NCI-H69 (cell line): ENCODE measurements at regions not wholly inside any gene's neighbourhood (a gene's known extent, or its start where the extent isn't known, plus 50 kb on each side); places are given as distances from the start of the nearest gene placed in this dataset.
"Not testable (repeated sequence)": the region's sequence is repeated elsewhere in the genome, so short reads cannot be mapped to it uniquely, and the experiment has no call there.

Experiments
- DNase-seq: peaks from one replicate; lab custom pipeline; 2025; lab: John Stamatoyannopoulos, UW

DNA sequence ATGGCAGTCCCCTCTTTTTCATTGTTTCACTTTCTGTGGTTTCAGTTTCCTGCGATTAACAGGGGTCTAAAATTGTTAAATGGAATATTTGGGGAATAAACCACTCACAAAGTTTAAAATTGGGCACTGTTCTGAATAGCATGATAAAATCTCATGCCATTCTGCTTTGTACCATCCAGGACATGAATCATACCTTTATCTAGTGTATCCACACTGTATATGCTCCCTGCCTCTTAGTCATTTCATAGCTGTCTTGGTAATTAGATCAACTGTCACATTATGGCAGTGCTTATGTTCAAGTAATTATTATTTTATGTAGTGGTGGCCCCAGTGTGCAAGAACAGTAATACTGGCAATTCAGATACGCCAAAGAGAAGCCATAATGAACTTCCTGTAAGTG, 734.5 kb downstream of the ZPLD1 start:
- DNase-seq = peak; percentile 4

DNA sequence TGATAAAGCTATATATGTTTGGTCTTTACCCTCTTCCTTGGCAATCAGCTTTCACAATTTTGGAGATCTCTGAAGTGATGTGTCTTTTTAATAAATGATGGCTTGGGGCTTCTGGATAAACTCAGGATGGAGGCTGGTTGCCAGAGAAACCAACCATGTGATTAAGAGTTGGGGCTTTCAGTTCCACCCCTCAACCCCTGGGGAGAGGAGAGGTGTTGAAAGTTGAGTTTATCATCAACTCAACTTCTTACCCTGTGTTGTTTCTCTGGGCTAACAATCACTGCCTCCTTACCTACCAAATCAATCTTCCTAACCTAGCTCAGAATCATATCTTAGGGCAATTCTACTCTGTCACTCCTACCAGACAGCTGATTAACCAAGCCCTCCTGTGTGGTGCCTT, 735.8 kb downstream of the ZPLD1 start:
- DNase-seq = no peak

DNA sequence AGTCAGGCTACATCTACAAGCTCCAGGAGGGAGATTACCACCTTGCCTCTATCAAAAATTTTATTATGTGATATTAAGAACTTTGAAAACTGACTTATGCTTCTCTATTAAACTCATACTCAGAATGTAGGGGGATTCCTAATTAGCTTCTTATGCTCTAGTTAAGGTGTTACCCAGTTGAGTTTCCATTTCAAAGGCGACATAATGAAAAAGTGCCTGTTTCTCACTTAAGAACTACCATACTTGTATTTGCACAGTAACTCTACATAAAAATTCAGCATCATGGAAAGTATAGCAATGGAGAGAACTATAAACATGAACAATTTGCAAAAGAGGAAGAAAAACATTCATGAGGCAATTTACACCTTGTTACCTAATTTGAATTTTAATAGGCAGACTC, 739.1 kb downstream of the ZPLD1 start:
- no peak for DNase-seq

DNA sequence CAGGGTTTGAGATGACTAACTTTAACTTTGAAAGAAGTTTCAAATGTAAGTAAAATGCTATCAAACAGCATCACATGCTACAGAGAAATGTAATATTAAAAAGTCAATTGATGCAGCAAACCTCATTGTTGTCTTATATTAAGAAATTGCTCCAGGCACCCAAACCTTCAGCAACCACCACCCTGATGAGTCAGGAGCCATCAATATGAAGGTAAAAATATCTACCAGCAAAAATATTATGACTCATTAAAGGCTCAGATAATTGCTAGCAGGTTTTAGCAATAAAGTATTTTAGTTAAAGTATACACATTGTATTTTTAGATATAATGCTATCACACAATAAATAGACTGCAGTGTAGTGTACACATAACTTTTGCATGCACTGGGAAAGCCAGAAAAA, 746.3 kb downstream of the ZPLD1 start:
- DNase-seq = no peak

DNA sequence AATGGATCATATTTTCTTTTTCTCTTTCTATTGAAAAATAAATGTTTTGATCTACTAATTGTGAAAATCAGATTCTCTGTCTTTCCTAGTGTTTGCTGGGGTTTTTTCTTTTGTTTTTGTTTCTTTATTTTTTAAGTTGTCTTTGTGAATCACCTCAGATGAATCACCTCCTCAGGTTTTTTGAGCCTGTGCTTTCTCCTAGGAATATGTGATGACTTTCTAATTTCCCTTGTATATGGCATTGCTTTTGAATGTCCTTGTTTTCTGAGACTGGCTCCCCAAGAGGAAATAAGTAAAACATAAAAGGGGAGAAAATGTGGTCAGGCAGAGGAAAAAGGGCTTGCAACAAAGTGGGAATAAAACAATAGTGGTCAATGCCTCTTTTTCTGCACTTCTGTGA, 750.0 kb downstream of the ZPLD1 start:
- DNase-seq = no peak

DNA sequence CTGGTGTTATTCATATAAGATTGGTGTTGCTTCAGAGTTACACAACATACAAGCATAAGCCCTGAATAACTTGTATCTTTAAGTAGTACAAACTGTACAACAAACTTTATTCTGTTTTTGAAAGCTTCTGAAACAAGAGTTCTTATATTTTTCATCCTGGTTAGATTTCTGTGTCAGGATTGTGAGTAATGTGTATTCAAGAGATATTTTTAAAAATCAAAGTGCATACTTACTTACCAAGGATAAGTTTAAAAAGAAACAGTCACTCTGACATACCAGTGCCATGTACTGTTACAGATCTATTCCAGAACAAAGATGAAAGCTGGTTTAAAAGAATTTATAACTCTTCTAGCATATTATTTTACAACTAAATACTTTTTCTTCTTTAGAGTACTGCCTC, 755.1 kb downstream of the ZPLD1 start:
- no peak for DNase-seq

DNA sequence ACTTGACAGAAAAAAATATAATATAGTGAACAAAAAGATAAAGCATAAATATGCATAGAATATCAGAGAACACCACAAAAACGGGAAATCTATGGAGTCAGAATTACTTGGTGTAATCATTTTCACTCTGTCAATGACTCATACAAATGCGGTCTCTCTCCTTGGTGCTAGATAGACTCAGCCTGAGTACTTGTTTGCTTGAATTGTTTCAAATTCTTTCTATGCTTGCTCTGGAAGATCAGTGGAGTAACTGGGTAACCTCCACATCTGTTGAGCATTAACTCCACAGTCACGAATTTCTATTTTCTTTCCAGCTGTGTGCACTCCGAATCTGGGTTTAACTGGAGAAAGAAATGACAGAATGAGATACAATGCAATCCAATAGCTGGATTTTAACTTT, 760.4 kb downstream of the ZPLD1 start:
- no peak for DNase-seq

DNA sequence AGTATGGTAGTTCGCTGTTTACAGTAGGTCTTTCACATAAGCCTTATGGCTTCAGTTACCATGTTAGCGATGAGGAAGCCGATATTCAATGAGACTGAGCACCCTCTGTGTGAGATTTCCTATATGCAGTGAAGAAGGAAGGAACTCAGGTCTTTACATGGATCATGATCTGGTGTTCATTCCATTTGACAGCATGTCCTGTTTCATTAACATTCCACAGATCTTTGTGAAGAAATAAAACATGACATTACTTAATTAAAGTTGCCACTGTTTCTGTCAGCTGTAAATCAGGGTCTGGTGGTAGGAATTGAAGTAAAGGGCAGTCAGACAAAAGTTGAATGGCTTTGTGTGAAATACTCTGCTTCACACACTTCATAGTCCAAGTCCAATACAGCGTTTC, 768.6 kb downstream of the ZPLD1 start:
- DNase-seq = no peak

DNA sequence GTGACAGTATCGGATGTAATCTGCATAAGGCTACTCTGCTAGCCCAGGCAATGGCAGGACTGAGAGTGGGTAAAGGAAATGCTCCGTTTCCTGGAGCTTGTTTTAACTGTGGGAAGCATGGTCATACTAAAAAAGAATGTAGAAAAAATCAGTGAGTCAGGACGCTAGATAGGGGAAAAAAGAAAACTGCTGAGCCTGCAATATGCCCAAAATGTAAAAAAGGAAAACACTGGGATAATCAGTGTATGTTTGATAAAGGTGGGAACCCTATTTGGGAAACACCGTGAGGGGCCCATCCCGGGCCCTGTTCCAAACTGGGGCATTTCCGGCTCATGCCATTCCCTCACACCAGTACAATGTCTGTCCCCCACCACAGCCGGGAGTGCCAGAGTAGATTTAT, 775.8 kb downstream of the ZPLD1 start:
- no peak for DNase-seq

DNA sequence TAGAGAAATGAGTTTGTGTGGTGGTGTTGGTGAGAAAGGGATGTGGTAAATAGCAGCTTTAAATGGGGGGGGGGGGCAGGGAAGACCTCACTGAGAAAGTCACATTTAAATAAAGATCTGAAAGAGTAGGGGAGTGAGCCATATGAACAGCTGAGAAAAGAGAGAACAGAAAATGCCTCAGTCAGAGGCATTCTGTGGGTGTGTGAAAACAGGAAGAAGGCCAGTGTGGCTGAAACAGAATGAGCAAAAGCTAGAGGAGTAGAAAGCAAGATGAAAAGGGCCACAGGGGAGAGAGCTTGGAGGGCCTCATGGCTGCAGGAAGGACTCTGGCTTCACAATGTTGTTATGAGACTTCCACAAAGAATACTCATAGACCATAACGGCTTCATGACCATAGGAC, 783.3 kb downstream of the ZPLD1 start:
- peak; percentile 31 for DNase-seq

DNA sequence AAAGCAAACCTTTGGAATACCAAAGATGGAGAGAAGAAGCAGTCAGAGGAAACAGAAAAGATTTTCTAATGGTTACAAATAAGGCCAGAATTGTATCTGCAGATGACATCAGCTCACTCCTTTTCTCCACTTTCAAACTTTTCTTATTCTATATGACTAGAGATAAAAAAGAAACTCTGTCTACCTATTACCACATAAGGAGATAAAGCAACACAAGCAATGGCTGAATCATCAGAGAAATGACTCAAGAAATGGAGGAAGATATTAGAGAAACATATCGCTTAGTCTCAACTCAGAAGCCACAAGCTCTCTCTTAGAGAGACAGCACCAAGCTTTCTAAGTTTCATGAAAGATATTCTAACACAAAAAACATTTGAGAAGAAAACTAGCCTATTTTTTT, 784.0 kb downstream of the ZPLD1 start:
- DNase-seq = no peak

DNA sequence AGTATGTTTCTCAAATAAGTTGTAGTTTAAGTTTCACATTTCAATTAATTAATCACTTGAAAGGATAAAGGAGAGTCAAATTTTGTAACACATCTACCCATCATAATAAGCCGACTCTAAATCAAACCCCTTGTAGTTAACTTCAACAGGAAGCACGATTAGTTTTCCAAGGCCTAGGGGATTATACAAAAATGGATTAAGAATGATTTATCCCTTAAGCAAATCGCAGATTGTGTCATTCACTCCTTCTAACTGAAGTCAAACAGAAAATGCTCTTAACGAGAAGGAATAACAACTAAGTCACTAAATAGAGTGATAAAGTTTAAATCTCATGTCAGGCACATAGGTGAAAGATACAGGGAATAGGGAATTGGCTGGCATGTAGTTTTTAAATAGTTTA, 792.8 kb downstream of the ZPLD1 start:
- DNase-seq = no peak

DNA sequence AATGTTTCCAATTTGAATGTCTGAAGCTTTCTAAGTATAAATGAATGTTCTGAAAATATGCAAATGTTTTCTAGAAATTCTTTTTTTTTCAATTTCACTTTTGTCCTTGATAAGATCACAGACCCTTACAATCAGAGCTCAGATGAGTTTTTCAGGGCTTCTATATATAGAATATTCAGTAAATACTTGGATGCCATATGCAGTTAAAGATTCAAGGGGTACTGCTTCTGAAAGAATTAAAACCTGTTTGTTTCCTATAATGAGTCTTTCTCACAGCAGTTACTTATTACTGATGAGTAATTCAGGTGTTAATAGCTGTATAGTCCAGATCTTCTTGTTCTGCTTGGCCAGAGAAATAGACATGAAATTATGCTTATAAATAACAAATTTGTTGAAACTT, 812.6 kb downstream of the ZPLD1 start:
- no peak for DNase-seq

DNA sequence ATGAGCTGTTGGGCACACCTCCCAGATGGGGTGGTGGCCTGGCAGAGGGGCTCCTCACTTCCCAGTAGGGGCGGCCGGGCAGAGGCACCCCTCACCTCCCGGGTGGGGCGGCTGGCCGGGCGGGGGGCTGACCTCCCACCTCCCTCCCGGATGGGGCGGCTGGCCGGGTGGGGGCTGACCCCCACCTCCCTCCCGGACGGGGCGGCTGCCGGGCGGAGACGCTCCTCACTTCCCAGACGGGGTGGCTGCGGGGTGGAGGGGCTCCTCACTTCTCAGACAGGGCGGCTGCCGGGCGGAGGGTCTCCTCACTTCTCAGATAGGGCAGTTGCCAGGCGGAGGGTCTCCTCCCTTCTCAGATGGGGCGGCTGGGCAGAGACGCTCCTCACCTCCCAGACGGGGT, 820.0 kb downstream of the ZPLD1 start:
- DNase-seq = not testable (repeated sequence)

DNA sequence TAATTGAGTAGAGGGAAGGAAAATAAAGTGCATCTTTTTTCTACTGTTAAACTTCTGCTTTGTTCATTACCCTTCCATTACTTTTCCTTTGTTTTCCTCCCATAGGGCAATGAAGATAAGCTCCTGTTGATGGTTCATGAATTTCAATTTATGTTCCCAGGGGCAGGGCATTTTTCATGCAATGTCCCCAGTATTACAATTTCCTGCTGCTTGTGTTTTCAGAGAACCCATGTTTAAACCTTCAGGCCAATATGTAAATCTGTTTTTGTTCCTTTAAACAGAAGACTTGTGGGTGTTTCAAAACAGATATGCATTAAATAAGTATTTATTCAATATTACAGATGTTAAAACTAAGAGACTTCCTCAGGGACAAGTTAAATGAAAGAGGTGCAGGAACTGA, 834.5 kb downstream of the ZPLD1 start:
- DNase-seq = no peak

DNA sequence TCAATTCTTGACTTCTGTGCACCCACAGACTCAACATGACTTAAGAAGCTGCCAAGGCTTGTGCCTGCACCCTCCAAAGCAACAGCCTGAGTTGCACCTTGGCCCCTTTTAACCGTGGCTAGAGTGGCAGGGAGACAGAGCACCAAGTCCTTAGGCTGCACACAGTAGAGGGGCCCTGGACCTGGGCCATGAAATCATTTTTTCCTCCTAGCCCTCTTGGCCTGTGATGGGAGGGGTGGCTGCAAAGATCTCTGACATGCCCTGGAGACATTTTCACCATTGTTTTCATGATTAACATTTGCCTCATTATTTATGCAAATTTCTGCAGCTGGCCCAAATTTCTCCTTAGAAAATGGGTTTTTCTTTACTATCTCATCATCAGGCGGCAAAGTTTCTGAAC, 836.8 kb downstream of the ZPLD1 start:
- DNase-seq = no peak

DNA sequence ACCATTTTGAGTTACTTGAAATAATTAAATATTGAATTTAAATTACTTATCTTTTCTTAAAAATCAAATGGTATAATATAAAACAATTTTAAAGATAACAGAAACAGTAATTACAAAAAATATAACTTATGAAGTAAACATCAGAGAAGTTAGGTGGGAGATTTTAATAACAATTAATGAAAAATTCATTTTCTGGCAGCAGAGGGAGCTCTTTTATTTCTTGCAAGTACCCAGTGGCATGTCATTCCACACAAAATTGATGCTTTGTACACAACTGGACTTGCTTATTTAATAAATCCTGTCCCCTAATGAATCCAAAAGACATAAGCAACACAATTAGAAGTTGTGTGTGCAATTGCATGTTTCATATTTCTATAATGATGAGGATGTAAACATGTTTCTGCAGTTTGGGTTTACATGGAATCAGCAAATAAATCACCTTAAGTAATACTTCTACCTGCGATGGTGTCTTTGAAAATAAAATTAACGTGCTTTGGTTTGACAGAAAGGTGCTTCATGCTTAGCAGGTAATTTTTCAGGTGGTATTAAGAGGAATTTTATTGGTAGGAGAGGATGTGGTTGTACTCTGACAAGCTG, 861.3 kb downstream of the ZPLD1 start:
- peak; percentile 38 for DNase-seq

DNA sequence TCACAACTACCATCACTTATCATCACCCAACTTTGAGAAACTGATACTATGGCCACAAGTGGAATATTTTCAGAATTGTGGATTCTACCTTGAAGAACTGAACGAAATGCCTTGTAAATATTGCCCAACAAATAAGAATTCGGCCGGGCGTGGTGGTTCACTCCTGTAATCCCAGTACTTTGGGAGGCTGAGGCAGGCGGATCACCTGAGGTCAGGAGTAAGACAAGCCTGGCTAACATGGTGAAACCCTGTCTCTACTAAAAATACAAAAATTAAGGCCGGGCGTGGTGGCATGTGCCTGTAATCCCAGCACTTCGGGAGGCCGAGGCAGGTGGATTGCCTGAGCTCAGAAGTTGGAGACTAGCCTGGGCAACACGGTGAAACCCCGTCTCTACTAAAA, 862.7 kb downstream of the ZPLD1 start:
- DNase-seq = not testable (repeated sequence)

DNA sequence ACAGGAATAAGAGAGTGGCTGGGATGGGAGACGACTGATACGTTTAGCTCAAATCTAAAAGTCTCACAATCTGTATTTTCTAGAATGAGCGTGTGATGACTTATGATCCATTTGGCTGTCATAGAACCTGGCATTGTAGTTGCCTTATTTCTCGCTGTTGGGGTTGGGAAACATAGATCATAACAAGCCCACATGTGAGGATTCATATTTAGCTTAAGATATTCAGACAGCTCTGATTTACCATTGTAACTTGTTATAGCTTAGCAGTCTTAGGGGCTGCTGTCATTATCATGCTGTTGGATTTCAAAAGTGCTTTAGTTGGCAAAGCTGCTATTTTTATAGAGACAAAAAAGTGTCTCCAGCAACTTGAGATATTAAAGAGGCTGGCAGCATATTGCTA, 871.3 kb downstream of the ZPLD1 start:
- no peak for DNase-seq

DNA sequence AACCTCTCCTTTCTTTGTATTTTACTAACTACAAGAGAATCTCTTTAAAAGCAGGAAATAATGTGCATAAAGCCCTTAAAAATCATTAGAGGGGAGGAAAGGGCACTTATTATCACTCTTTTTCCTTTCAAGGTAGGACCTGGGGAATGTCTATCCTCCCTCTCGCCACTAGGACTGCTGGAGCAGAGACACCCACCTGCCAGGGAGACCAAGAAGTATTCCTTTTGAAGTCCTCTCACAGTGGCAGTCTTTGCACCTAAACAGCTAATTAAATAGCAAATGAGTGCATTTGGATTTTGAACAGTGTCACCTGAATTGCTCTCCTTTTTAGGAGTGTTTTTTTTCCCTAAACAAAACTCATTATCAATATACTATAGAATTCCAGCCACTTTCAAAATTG, 874.1 kb downstream of the ZPLD1 start:
- DNase-seq = peak; percentile 2

DNA sequence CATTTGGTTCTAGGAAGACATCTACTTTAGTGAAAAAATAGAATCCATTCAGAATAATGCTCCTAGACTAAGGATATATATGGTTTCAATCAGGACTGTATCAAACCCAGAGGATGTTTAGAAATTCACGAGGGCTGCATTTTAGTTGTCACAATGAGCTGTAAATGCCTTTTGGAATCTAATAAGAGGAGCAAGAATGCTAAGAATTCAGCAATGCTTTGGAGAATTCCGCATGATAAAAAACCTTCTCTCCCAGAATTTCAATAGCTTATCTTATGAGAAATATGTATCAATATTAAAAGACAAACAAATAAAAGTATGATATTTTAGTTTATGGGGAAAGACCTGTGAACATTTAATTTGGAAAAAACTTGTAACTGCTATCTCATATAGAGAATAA, 885.1 kb downstream of the ZPLD1 start:
- DNase-seq = no peak

DNA sequence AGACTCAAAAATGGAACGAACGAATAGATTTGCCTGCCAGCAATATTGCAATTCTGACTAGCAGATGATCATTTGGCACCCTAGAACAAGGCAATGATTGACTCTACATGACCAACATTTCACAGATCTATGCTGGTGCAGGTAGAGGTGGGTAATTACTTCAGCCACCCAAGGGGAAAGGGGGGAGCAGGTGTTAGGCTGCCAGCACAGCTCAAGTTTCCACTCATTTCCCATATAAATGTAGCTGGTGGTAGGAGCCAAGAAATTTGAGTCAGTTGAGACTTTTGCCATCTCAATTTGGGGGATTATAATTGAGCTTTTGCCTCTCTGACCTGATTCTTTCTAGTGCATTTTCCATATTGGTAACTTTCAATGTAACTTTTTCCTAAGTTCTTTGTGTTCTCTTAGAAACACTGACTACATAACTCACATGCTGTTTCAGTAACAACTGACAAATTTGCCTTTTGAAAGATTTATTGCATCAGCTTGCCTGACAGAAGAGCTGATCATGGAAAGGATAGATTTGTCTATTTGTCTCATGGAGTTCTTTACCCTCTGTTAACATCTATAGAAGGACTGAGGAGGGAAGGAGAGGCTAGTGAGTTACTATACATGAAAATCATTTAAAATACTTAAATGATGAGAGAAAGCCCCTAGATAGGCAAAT, 902.5 kb downstream of the ZPLD1 start:
- DNase-seq = peak; percentile 60

DNA sequence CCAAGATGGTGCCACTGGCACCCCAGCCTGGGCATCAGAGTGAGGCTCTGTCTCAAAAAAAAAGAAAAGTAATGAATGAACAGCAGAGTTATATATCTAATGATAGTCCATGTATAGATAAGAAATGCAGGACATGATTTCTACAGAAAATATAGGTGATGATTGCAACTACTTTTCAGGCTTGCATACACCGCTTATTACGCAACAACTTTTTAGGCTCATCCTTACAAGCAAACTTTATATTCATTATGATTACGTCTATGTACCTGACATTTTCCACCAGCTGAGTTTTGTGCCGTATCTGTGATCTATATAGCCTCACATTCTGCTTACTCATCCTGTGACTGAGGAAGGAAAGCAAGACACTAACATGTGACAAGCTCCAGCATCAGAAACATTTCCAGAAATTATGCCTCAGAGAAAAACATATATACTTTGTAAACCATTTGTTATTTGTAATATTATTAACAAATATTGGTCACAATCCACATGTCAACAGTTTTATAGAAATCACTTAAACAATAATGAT, 906.3 kb downstream of the ZPLD1 start:
- DNase-seq = no peak

DNA sequence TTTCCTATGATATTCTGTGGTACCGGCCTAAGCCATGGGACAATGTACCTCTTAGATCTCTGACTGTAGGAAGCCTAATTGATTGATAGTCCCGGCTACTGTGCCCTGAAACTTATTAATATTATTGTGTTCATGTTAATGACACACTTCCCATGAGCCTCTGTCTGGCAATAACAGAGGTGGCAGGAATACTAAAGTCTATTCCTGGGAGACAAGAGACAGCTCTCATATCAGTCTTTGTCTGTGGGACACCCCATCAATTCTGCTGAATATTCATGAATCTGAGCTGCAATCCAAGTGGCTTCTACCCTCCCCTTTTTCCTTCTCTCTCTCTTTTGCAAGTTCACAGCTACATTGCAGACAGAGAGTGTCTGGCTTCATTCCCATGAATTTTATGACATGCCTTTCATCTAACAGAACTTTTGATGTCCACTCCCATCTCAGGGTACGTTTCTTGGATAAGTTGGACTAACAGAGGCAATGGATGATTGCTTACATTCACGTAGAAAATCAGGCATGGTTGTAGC, 907.5 kb downstream of the ZPLD1 start:
- DNase-seq = no peak
